ENCODE measurements at regions not wholly inside any gene's neighbourhood (a gene's known extent, or its start where the extent isn't known, plus 50 kb on each side); places are given as distances from the start of the nearest gene placed in this dataset.

- H3K27ac Mint-ChIP-seq (ENCODE audit: low read depth, unreplicated experiment): peak overlapping the region; percentile 36
- TF ChIP-seq CTCF (IDR thresholded peaks at IDR 0.05; ENCODE audit: unreplicated experiment): no peak
- BruUV-seq (replicated peaks): no TSS peak
- H3K36me3 Mint-ChIP-seq (ENCODE audit: insufficient read depth, unreplicated experiment): no peaks in the 10 kb centered on the region
- H3K9me3 Mint-ChIP-seq (ENCODE audit: unreplicated experiment): peaks cover 8% of the 10 kb centered on the region
- DNase-seq (ENCODE audit: unreplicated experiment): no peak
- intact Hi-C loops (cut with micrococcal nuclease): no loop called here
- H3K27me3 Mint-ChIP-seq (ENCODE audit: insufficient read depth, unreplicated experiment): no peaks in the 10 kb centered on the region
- H3K4me3 Mint-ChIP-seq (ENCODE audit: unreplicated experiment): no peak overlapping the region
- POLR2A ChIA-PET: no interaction called here
- CTCF ChIA-PET: interaction anchor here (0.6 kb wide), 1 partner anchor 481 kb away, joined by 3 read pairs; no protein-coding TSS in a partner anchor
- H3K4me1 Mint-ChIP-seq (ENCODE audit: insufficient read depth, unreplicated experiment): no peaks in the 10 kb centered on the region
Observed at GRCh38 chr4:123083646-123084045, 161.2 kb upstream of the NUDT6 start.

GRCh38 chr4:123088501-123088900 lies 166.1 kb upstream of the NUDT6 start:
- TF ChIP-seq CTCF (IDR thresholded peaks at IDR 0.05; ENCODE audit: unreplicated experiment): no peak
- BruUV-seq (replicated peaks): no TSS peak
- Mint-ChIP-seq H3K9me3 (ENCODE audit: unreplicated experiment) (no peaks in the 10 kb centered on the region), H3K36me3 (ENCODE audit: insufficient read depth, unreplicated experiment) (peaks cover 6% of the 10 kb centered on the region), H3K4me1 (ENCODE audit: insufficient read depth, unreplicated experiment) (no peaks in the 10 kb centered on the region), H3K27me3 (ENCODE audit: insufficient read depth, unreplicated experiment) (no peaks in the 10 kb centered on the region), H3K4me3 (ENCODE audit: unreplicated experiment) (no peak overlapping the region), H3K27ac (ENCODE audit: low read depth, unreplicated experiment) (no peak overlapping the region)
- intact Hi-C loops (cut with micrococcal nuclease): no loop called here
- DNase-seq (ENCODE audit: unreplicated experiment): no peak
- ChIA-PET CTCF (interaction anchor here (1.1 kb wide), 1 partner anchor 14 kb away, joined by 3 read pairs; no protein-coding TSS in a partner anchor), POLR2A (no interaction called here)

GRCh38 chr4:123090886-123091285 lies 168.5 kb upstream of the NUDT6 start:
- H3K4me1 Mint-ChIP-seq (ENCODE audit: insufficient read depth, unreplicated experiment): no peaks in the 10 kb centered on the region
- no peak overlapping the region for H3K27ac Mint-ChIP-seq (ENCODE audit: low read depth, unreplicated experiment)
- intact Hi-C loops (cut with micrococcal nuclease): loop anchor here (10.0 kb wide), 1 partner anchor 486 kb away; no protein-coding TSS in a partner anchor
- no peaks in the 10 kb centered on the region for H3K9me3 Mint-ChIP-seq (ENCODE audit: unreplicated experiment)
- H3K27me3 Mint-ChIP-seq (ENCODE audit: insufficient read depth, unreplicated experiment): no peaks in the 10 kb centered on the region
- BruUV-seq (replicated peaks): no TSS peak
- peaks cover 6% of the 10 kb centered on the region for H3K36me3 Mint-ChIP-seq (ENCODE audit: insufficient read depth, unreplicated experiment)
- no peak for DNase-seq (ENCODE audit: unreplicated experiment)
- POLR2A ChIA-PET: interaction anchor here (1.3 kb wide), 1 partner anchor 10 kb away, joined by 3 read pairs; no protein-coding TSS in a partner anchor
- CTCF ChIA-PET: interaction anchor here (2.7 kb wide), 1 partner anchor 12 kb away, joined by 17 read pairs; no protein-coding TSS in a partner anchor
- no peak overlapping the region for H3K4me3 Mint-ChIP-seq (ENCODE audit: unreplicated experiment)
- no peak for TF ChIP-seq CTCF (IDR thresholded peaks at IDR 0.05; ENCODE audit: unreplicated experiment)

- BruUV-seq (replicated peaks): no TSS peak
- TF ChIP-seq CTCF (IDR thresholded peaks at IDR 0.05; ENCODE audit: unreplicated experiment): no peak
- Mint-ChIP-seq H3K27ac (ENCODE audit: low read depth, unreplicated experiment) (no peak overlapping the region), H3K4me1 (ENCODE audit: insufficient read depth, unreplicated experiment) (no peaks in the 10 kb centered on the region), H3K27me3 (ENCODE audit: insufficient read depth, unreplicated experiment) (no peaks in the 10 kb centered on the region), H3K36me3 (ENCODE audit: insufficient read depth, unreplicated experiment) (peaks cover 6% of the 10 kb centered on the region), H3K4me3 (ENCODE audit: unreplicated experiment) (no peak overlapping the region), H3K9me3 (ENCODE audit: unreplicated experiment) (no peaks in the 10 kb centered on the region)
- intact Hi-C loops (cut with micrococcal nuclease): loop anchor here (10.0 kb wide), 1 partner anchor 488 kb away; no protein-coding TSS in a partner anchor
- POLR2A ChIA-PET: interaction anchor here (0.6 to 1.1 kb wide), 2 partner anchors 28 to 964 kb away, joined by 3 to 4 read pairs; no protein-coding TSS in a partner anchor
- CTCF ChIA-PET: interaction anchor here (0.8 to 2.7 kb wide), 2 partner anchors 10 to 681 kb away, joined by 3 to 17 read pairs; no protein-coding TSS in a partner anchor
- DNase-seq (ENCODE audit: unreplicated experiment): no peak
Observed at GRCh38 chr4:123092586-123092985, 170.2 kb upstream of the NUDT6 start.

Measured in MCF 10A (cell line).